DND-41 (cell line): ENCODE measurements at regions not wholly inside any gene's neighbourhood (a gene's known extent, or its start where the extent isn't known, plus 50 kb on each side); places are given as distances from the start of the nearest gene placed in this dataset.

Experiments used
- ATAC-seq: fragments of 200-7000 bp; cut with Tn5 transposase; 3 replicates; pipeline ENCODE4 v1.9.1; 2021; ENCODE audit warnings: low read depth; ENCODE audit not compliant: insufficient read depth
- DNase-seq: peaks from one replicate; pipeline ENCODE4 v3.0.0-alpha.2; 2020
- H2AFZ ChIP-seq: 2 replicates; pipeline ENCODE4 v1.6.0; 2012; ENCODE audit warnings: low read depth, low read length
- H3K27ac ChIP-seq: 2 replicates; pipeline ENCODE4 v1.5.1; 2012; ENCODE audit warnings: low read length, inconsistent platforms
- H3K27me3 ChIP-seq: fragments of 200-600 bp; sonication (generic); 2 replicates; pipeline ENCODE4 v1.6.0; 2012; ENCODE audit warnings: low read length, mild to moderate bottlenecking, inconsistent platforms; ENCODE audit not compliant: insufficient read depth, poor library complexity
- H3K36me3 ChIP-seq: 2 replicates; pipeline ENCODE4 v1.5.1; 2012; ENCODE audit warnings: low read length, inconsistent platforms; ENCODE audit not compliant: insufficient read depth
- H3K4me1 ChIP-seq: 2 replicates; pipeline ENCODE4 v1.5.1; 2012; ENCODE audit warnings: mild to moderate bottlenecking, low read length; ENCODE audit not compliant: insufficient read depth
- H3K4me2 ChIP-seq: 2 replicates; pipeline ENCODE4 v1.6.0; 2012; ENCODE audit warnings: mild to moderate bottlenecking, moderate library complexity, low read length, inconsistent platforms; ENCODE audit not compliant: insufficient read depth
- H3K4me3 ChIP-seq, 2 experiments: fragments of 200-600 bp in 1 of 2; shearing (Covaris generic) in 1 of 2; 2 replicates each; pipeline ENCODE4 v1.5.1; 2012 to 2016; ENCODE audit warnings: inconsistent platforms in 2 of 2, low read length in 2 of 2, mild to moderate bottlenecking in 2 of 2, low read depth in 1 of 2, moderate library complexity in 1 of 2
- H3K79me2 ChIP-seq: 2 replicates; pipeline ENCODE4 v1.6.0; 2012; ENCODE audit warnings: low read length, inconsistent platforms; ENCODE audit not compliant: insufficient read depth
- H3K9ac ChIP-seq: 2 replicates; pipeline ENCODE4 v1.6.0; 2012; ENCODE audit warnings: low read depth, mild to moderate bottlenecking, inconsistent platforms, low read length, moderate library complexity
- H3K9me3 ChIP-seq: 2 replicates; pipeline ENCODE4 v1.5.1; 2012; ENCODE audit warnings: low read length, moderate library complexity, mild to moderate bottlenecking, inconsistent platforms; ENCODE audit not compliant: insufficient read depth, severe bottlenecking
- H4K20me1 ChIP-seq: 2 replicates; pipeline ENCODE4 v1.6.0; 2012; ENCODE audit warnings: low read length; ENCODE audit not compliant: insufficient read depth
- EZH2 ChIP-seq: IDR thresholded peaks from 3 replicates; pipeline ENCODE4 v1.6.1; 2012; ENCODE audit warnings: borderline replicate concordance, low read depth, mild to moderate bottlenecking, moderate library complexity, low read length, inconsistent platforms; ENCODE audit not compliant: severe bottlenecking
- TF ChIP-seq, protein P1 (sequence below): IDR thresholded peaks from 2 replicates; pipeline ENCODE4 v1.5.1; 2012; ENCODE audit warnings: borderline replicate concordance, low read length, moderate library complexity, mild to moderate bottlenecking; ENCODE audit not compliant: poor library complexity, severe bottlenecking; ENCODE audit errors: extremely low read depth

DNA sequence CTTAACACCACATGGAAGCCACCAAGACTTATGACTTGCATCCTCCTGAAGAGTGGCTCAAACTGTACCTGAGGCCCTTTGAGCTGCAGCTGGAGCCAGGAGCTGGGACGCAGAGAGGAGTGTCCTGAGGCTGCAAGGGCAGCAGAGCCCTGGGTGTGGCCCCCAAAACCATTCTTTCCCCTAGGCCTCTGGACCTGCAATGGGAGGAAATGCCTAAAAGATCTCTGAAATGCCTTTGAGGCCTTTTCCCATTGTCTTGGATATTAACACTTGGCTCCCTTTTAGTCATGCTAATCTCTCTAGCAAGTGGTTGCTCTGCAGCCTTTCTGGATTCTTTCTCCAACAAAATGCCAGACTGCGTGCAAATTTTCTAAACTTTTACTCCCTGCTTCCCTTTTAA, 156.1 kb downstream of the SLC38A4 start:
- H3K4me3 ChIP-seq: no peak overlapping the region
- ATAC-seq (no peak), DNase-seq (no peak)
- no peak for TF ChIP-seq EZH2
- H3K4me2 ChIP-seq: no peak overlapping the region
- no peaks in the 10 kb centered on the region for H3K27me3 ChIP-seq
- H3K36me3 ChIP-seq: no peaks in the 10 kb centered on the region
- H3K4me1 ChIP-seq: no peaks in the 10 kb centered on the region
- no peaks in the 10 kb centered on the region for H3K9me3 ChIP-seq
- H3K9ac ChIP-seq: no peak overlapping the region
- H4K20me1 ChIP-seq: no peaks in the 10 kb centered on the region
- no peak overlapping the region for H2AFZ ChIP-seq
- H3K79me2 ChIP-seq: no peaks in the 10 kb centered on the region
- H3K27ac ChIP-seq: no peak overlapping the region

DNA sequence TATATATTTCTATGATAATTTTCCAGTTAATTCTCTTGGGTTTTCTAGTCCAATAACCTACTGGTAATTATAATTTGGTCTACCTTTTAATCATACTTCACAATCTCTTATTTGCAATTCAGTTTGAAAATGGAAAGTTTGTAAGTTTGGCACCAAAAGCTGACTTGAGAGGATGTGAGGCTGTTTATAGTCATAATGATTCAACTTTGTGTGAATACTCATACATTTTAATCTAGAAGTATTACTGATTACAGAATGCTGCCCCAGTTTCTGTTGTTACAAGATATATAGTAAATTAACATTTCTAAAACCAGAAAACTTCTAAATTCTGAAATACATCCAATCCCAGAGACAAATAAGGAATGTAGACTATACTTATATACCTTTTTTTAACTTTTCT, 158.2 kb downstream of the SLC38A4 start:
- Histone ChIP-seq H4K20me1 (no peaks in the 10 kb centered on the region), H3K27me3 (no peaks in the 10 kb centered on the region), H3K9me3 (no peaks in the 10 kb centered on the region), H3K4me2 (no peak overlapping the region), H3K27ac (no peak overlapping the region), H3K9ac (no peak overlapping the region), H3K4me1 (no peaks in the 10 kb centered on the region), H3K36me3 (no peaks in the 10 kb centered on the region), H3K79me2 (no peaks in the 10 kb centered on the region), H3K4me3 (no peak overlapping the region), H2AFZ (no peak overlapping the region)
- DNase-seq: no peak
- ATAC-seq: no peak
- TF ChIP-seq EZH2: no peak
- TF ChIP-seq, protein P1, sequence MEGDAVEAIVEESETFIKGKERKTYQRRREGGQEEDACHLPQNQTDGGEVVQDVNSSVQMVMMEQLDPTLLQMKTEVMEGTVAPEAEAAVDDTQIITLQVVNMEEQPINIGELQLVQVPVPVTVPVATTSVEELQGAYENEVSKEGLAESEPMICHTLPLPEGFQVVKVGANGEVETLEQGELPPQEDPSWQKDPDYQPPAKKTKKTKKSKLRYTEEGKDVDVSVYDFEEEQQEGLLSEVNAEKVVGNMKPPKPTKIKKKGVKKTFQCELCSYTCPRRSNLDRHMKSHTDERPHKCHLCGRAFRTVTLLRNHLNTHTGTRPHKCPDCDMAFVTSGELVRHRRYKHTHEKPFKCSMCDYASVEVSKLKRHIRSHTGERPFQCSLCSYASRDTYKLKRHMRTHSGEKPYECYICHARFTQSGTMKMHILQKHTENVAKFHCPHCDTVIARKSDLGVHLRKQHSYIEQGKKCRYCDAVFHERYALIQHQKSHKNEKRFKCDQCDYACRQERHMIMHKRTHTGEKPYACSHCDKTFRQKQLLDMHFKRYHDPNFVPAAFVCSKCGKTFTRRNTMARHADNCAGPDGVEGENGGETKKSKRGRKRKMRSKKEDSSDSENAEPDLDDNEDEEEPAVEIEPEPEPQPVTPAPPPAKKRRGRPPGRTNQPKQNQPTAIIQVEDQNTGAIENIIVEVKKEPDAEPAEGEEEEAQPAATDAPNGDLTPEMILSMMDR: no peak

DNA sequence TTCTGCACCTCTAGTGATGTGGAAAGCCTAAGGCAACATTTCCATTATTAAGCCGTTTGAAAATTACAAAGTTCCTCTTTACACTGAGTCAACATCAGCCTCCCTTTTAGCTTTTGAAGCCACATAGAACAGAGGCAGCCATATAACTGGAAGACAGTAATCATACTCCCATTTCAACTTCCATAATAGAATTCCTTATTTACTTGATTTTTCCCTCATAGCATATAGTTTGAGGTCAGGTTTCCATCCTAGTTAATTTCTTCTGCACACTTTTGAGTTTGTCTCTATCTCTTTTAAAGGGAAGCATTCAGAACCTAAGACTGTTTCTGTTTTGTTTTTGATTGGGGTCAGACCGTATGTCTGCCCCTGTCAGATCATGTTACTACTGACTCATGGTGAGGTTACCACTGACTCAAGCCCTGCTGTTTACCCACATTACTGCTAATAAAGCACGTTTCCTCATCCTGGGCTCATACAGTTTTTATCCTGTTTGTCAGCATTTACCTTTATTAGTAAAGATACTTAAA, 161.0 kb downstream of the SLC38A4 start:
- H3K27me3 ChIP-seq: no peaks in the 10 kb centered on the region
- no peaks in the 10 kb centered on the region for H4K20me1 ChIP-seq
- no peaks in the 10 kb centered on the region for H3K79me2 ChIP-seq
- DNase-seq (no peak), ATAC-seq (peak; percentile 50; the same call in 2 of the 3 replicates)
- H2AFZ ChIP-seq: no peak overlapping the region
- peaks cover 19% of the 10 kb centered on the region for H3K4me1 ChIP-seq
- H3K27ac ChIP-seq: no peak overlapping the region
- no peak overlapping the region for H3K4me3 ChIP-seq
- H3K36me3 ChIP-seq: no peaks in the 10 kb centered on the region
- no peak overlapping the region for H3K4me2 ChIP-seq
- TF ChIP-seq, protein P1: no peak
- TF ChIP-seq EZH2: no peak
- no peak overlapping the region for H3K9ac ChIP-seq
- H3K9me3 ChIP-seq: no peaks in the 10 kb centered on the region

DNA sequence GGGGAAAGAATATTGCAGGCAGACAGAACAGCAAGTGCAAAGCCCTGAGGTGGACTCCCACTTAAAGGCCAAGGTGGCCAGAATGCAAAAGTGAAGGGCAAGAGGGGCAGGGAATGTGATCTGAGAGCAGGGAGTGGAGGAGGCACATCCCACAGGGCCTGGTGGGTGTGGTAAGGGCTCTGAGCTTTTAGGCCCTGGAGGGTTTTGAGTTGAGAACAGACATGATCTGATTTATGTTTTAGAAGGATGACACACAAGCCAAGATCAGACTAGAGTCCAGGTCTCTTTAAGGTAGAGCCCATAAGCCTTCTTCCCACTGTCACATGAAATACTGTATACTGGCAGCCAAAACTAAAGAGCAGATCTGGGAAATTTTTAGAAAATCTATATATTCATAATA, 162.5 kb downstream of the SLC38A4 start:
- Histone ChIP-seq H4K20me1 (no peaks in the 10 kb centered on the region), H3K4me1 (peaks cover 34% of the 10 kb centered on the region), H3K9me3 (no peaks in the 10 kb centered on the region), H3K36me3 (no peaks in the 10 kb centered on the region), H3K27me3 (no peaks in the 10 kb centered on the region), H2AFZ (no peak overlapping the region), H3K27ac (no peak overlapping the region), H3K4me2 (no peak overlapping the region), H3K9ac (no peak overlapping the region), H3K4me3 (no peak overlapping the region), H3K79me2 (no peaks in the 10 kb centered on the region)
- no peak for ATAC-seq
- TF ChIP-seq, protein P1: no peak
- no peak for TF ChIP-seq EZH2
- no peak for DNase-seq
